ENCODE measurements at regions not wholly inside any gene's neighbourhood (a gene's known extent, or its start where the extent isn't known, plus 50 kb on each side); places are given as distances from the start of the nearest gene placed in this dataset.

- DNase-seq, result no peak
Observed at GRCh38 chr4:159443975-159444374, 341.1 kb downstream of the RAPGEF2 start.

DNA sequence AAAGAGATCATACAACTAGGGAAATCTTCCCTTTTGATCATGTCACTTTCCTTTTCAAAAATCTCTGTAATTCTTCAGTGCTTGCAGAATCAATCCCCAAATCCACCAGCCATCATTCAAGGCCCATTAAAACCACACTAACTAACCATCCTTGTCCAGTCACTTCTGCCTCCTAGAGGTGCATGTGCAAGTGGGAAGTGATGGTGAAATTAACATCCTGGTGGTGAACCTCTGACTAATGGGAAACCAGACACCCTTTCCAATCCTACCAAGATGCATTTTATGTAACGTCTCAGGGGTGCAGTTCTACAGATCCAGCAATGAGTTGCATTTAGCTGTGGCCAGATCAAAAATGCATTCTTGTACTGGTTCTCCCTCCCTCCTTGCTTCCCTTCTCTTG is 341.8 kb downstream of the RAPGEF2 start:
- DNase-seq, result no peak

DNA sequence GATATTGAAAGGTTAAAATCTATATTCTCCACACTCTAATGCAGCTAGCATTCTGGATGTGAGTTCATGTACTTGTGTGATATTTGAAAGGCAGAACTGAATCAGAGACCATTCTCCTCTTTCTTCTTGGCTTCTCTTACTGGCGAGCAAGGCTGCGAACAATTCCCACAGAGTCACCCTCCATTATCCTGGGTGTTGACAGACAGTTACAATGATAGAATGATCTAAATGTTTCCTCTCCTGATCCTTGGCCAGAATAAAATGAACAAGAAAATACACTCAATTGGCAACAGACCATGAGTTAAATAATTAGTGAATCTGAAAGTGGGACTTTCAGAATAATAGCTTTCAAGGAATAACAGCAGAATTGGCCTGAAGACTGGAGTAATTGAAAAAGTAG is 342.8 kb downstream of the RAPGEF2 start:
- DNase-seq, result no peak

DNA sequence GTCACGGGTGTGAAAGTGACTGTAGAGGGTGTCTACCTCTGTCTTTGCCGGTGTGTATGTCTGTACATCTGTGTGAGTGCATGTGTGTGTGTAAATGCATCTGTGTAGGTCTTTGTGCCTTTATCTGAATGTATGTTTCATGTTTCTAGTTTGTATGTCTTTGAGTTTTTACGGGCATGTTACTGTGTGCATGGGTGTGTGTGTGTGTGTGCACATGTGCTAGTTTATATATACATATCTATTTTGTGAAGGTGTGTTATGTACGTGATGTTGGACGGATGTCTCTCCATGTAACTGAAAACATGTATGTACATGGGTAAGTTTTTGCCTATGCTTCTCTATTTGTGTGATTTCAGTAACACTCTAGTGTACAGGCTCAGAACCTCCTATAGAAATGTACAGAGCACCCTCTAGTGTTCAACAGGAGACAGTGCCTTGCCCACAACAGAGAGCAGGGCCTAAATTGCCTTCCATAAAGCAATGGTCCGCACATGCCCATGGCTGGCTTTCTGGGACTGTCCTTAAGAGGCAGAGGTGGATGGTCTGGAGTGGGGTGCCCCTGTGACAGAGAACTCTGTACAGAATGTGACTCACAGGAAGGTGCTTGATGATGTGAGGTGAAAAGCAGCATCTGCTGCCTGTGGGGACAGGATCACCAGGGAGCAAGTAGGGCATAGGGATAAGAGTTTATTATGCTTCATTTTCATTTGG is 343.5 kb downstream of the RAPGEF2 start:
- peak in 49 of 58 donors; percentile 1 to 74 (median 14) for DNase-seq

DNA sequence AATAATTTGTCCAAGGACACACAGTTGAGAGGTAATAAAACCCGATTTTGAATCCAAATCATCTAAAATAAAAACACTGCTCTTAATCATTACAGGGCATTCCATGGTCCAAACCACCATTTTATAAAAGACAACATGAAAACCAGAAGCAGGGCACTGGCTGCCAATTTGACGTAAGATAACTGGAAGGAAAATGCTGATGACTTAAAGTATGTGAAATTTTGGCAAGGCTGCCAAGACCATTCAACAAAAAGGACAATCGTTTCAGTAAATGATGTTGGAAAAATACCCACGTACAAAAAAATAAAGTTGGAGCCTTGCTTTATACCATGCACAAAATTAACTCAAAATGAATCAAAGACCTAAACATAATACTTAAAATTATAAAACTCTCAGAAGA is 344.4 kb downstream of the RAPGEF2 start:
- DNase-seq, result no peak

- DNase-seq, result no peak
Observed at GRCh38 chr4:159451006-159451405, 348.1 kb downstream of the RAPGEF2 start.

GRCh38 chr4:159455675-159456237 is 352.9 kb downstream of the RAPGEF2 start:
- DNase-seq, result peak in 14 of 58 donors; percentile 1 to 28 (median 4)

GRCh38 chr4:159460371-159460770 is 357.5 kb downstream of the RAPGEF2 start:
- DNase-seq, result no peak

GRCh38 chr4:159463235-159463634 is 360.4 kb downstream of the RAPGEF2 start:
- DNase-seq, result no peak

DNA sequence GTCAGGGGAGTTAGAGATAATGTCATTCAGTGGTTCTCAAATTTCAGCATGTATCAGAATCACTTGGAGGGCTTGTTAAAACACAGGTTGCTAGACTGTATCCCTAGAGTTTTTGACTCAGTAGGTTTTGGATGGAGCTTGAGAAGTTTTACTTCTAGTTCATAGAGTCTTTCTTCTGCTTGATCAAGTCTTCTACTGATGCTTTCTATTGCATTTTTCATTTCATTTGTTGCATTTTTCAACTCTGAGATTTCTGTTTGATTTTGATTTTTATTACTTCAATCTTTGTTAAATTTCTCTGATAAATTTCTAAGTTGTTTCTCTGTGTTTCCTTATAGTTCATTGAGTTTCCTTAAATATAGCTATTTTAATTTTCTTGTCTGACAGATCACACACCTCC is 361.4 kb downstream of the RAPGEF2 start:
- DNase-seq, result no peak

- DNase-seq, result no peak
Observed at GRCh38 chr4:159476886-159477285, 374.0 kb downstream of the RAPGEF2 start.

DNA sequence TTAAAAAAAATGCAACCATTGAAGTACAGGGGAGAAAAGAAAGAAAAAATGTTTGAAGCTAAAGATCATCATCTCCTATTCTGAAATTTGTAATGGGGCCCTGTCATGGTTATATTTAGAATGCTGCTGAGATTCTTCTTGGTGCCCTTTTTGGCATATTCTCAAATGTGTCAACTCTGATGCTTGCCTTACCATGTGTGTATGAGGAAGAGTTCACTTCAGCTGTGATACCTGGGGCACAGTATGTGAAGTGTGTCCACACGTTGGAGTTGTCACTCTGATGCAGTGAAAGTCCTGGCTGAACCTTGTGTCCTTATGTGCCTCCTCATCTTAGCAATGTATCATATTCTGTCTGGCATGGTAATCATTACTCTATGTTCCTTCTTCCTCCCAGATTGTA is 377.9 kb downstream of the RAPGEF2 start:
- no peak for DNase-seq

DNA sequence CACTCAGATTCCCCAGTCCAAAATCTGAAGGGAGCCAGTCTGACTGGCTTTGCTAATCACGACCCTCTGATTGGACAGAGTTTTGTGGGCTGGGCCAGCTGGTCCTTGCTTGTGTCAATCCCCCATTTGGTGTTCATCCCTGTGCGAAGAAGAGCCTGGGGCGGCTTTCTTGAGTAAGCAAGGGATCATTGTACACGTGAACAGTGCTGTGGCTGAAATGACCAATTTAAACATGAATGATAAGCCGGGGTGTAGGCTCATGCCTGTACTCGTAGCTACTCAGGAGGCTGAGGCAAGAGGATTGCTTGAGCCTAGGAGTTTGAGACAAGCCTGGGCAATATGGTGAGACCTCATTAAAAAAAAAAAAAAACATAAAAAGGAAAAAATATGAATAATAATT is 379.1 kb downstream of the RAPGEF2 start:
- no peak for DNase-seq

GRCh38 chr4:159483110-159483781 is 380.4 kb downstream of the RAPGEF2 start:
- DNase-seq, result no peak

DNA sequence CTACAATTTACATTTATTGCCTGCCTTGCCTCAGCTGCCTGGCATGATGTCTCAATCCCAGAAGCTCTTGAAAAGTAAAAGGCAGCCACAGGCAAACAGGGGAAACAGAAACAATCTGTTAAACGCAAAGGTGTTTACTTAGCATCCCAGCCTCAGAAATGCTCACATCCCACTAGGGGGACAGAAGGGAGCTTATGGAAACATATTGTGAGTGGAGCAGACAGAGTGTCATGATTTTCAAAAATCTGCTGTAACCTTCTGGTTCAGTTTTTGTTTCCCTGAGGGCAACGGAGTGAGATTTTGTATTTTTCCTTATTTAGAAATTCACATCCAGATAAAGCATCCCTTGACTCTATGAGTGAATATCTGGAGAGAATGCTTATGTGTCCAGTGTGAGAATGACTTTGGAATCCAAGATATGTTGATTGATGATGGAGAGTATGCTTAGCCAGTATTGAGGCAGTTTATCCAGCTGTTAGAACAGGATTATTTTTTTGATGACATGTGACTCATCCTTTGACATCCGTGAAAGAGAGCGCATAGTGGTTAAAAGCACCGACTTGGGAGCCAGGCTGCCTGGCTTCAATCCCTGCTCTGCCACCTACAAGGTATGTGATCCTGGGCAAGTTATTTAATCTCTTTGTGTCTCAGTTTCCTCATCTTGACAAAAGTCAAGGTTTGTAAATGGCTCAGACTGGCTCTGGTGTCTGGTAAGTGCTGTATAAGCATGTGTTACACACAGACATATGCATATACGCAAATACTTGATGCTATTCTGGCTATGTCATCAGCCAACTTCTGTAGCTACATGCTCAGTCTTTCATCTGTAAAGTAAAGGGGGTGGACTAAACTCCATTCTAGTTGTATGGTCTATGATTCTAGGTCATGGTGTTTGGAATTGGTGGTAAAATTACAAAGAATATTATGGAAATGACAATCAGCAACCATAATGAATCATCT is 381.2 kb downstream of the RAPGEF2 start:
- DNase-seq, result no peak

DNA sequence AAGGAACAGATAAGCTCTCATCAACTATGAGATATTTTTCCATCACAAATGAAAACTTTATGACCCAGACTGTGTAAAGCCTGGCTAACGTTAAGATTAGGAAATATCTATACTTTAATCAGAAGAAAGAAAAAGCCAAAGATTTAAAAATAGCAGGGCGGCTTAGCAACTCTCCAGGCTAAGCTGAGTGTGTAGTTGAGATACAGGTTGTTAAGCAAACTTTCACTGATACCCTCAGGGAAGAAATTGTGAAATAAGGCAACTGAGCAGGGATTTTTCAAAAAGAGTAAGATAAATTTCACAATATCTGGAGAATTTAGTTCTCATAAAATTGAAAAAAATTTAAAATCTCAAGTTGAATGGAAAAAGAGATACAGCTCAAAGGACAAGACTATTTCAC is 382.0 kb downstream of the RAPGEF2 start:
- no peak for DNase-seq

DNA sequence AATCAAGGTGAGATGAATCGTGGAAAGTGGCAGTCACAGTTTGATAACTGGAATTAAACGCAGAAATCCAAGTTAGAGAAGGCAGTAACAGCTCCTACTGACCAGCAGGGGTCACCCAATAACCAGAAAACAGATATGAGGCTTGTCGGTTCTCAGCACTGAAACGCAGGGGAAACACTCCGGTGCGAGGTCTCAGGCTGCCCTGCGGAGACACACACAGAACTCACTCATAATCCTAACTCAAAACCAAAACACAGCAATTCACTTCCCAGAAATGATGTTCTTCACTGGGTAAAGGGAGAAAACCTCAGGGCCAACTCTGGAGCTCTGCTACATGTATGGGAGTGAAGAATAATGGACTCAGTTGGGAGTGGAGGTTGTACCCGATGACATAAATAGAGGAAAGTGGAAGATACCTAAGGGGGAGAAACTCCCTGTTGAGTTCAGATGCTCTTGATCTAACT is 384.4 kb downstream of the RAPGEF2 start:
- peak in 50 of 58 donors; percentile 1 to 60 (median 12) for DNase-seq

- no peak for DNase-seq
Observed at GRCh38 chr4:159489646-159490045, 386.8 kb downstream of the RAPGEF2 start.

DNA sequence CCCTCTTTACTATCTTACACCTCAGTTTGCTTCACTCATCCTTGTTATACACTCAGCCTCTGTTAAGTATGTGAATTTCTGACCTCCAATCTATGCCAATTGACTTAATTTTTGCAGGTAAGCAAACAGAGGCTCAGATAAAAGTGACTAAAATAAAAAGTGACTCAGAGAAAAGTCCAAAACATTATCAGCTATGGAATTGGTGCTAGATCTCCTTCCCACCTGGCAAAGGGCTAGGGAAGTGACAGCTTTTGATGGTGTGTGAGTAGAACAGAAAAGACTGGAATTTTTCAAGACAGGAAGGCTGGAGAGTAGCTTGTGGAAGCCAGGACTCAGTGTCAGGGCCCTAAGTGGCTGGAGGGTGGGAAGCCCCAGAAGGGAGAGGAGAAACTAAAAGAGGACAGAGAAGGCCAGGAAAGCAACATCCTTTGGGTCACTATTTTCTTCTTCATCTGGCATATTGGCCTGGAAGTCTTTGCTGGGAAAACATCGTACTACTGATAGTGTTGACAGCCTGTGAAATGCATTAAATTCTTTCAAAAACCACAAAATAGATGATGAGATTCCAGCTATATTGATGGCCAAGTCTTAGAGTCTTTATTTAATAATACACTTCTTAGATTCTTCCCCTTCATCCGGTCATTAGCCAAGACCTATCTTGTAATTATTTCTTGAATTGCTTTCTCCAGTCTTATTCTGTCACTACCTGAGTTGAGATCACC is 392.8 kb downstream of the RAPGEF2 start:
- no peak for DNase-seq

DNA sequence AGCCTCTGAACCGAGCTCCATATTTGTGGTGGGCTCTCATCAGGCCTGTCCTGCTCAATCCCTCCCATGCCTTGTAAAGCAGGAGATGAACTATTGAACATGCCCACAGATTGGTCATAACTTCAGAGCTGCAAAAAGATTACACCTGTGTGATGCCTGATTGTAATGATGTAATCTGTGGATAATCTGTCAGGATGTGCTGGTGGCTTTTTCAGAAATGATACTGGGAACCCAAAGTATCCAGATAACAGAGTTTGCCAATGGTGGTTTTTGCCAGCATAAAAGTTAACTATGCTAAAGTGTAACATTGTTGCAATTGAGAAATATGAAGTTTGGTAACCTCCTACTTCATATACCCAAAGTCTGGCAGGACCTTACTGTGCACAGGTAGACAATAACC is 393.4 kb downstream of the RAPGEF2 start:
- DNase-seq, result no peak

GRCh38 chr4:159497936-159498335 is 395.1 kb downstream of the RAPGEF2 start:
- DNase-seq, result no peak

Measured in anterior cingulate cortex (tissue), 58 donors.